NCI-H1092 treated with DMSO at 0.1 percent for 48 hours (cell line): ENCODE measurements at regions not wholly inside any gene's neighbourhood (a gene's known extent, or its start where the extent isn't known, plus 50 kb on each side); places are given as distances from the start of the nearest gene placed in this dataset.
"Not testable (repeated sequence)": the region's sequence is repeated elsewhere in the genome, so short reads cannot be mapped to it uniquely, and the experiment has no call there.

Experiments
- DNase-seq: peaks from one replicate; lab custom pipeline; 2025; lab: John Stamatoyannopoulos, UW

- DNase-seq: no peak
These were observed 68.6 kb upstream of the USP15 start for GRCh38 chr12:62191491-62192179.

- DNase-seq: peak; percentile 67
These were observed 67.9 kb upstream of the USP15 start for GRCh38 chr12:62192180-62192902.

GRCh38 chr12:62192903-62193250, 67.3 kb upstream of the USP15 start:
- no peak for DNase-seq

GRCh38 chr12:62194031-62194430, 66.2 kb upstream of the USP15 start:
- DNase-seq: no peak

GRCh38 chr12:62194616-62195015, 65.6 kb upstream of the USP15 start:
- no peak for DNase-seq

- DNase-seq: no peak
These were observed 64.1 kb upstream of the USP15 start for GRCh38 chr12:62196146-62196545.

- not testable (repeated sequence) for DNase-seq
These were observed 57.3 kb upstream of the USP15 start for GRCh38 chr12:62202861-62203260.

GRCh38 chr12:62205346-62205745, 54.9 kb upstream of the USP15 start:
- no peak for DNase-seq

GRCh38 chr12:62207248-62207647, 53.0 kb upstream of the USP15 start:
- no peak for DNase-seq
